Lower lobe of right lung (tissue), 2 donors: ENCODE measurements at regions not wholly inside any gene's neighbourhood (a gene's known extent, or its start where the extent isn't known, plus 50 kb on each side); places are given as distances from the start of the nearest gene placed in this dataset.
"Not testable (repeated sequence)": the region's sequence is repeated elsewhere in the genome, so short reads cannot be mapped to it uniquely, and the experiment has no call there.

Experiments
- ATAC-seq, 2 donors: fragments of 200-7000 bp; cut with Tn5 transposase; one replicate each; pipeline ENCODE4 v1.9.1; 2020 to 2022; ENCODE audit warnings: mild to moderate bottlenecking in 2 of 2, moderate library complexity in 2 of 2
- DNase-seq: peaks from one replicate; pipeline ENCODE4 v3.0.0-alpha.2; 2020
- H3K27ac ChIP-seq: fragments of 200-600 bp; one replicate; pipeline ENCODE4 v1.8.0; 2022
- H3K27me3 ChIP-seq: fragments of 200-600 bp; one replicate; pipeline ENCODE4 v1.8.0; 2022; ENCODE audit warnings: low read depth
- H3K36me3 ChIP-seq: fragments of 200-600 bp; one replicate; pipeline ENCODE4 v1.8.0; 2022; ENCODE audit warnings: mild to moderate bottlenecking
- H3K4me1 ChIP-seq: fragments of 200-600 bp; one replicate; pipeline ENCODE4 v1.8.0; 2022
- H3K4me3 ChIP-seq: fragments of 200-600 bp; one replicate; pipeline ENCODE4 v1.8.0; 2022; ENCODE audit warnings: mild to moderate bottlenecking
- H3K9me3 ChIP-seq: fragments of 200-600 bp; one replicate; pipeline ENCODE4 v1.8.0; 2022
- CTCF ChIP-seq: fragments of 200-600 bp; IDR thresholded peaks from one replicate; pipeline ENCODE4 v1.8.0; 2022; ENCODE audit warnings: antibody characterized with exemption, mild to moderate bottlenecking
- intact Hi-C: fragments of 100-400 bp; cut with DNase I; formaldehyde crosslinking; loops from one replicate; pipeline ENCODE4 v1.11.0; 2022
- donor health status: DM: no; HTN: yes; CAD: no; lungs with severe emphysema.

GRCh38 chr2:34724107-34724506 lies 1125.0 kb upstream of the FAM98A start:
- Histone ChIP-seq H3K9me3 (no peaks in the 10 kb centered on the region), H3K27ac (no peak overlapping the region), H3K27me3 (no peaks in the 10 kb centered on the region), H3K4me3 (no peak overlapping the region), H3K36me3 (no peaks in the 10 kb centered on the region), H3K4me1 (no peaks in the 10 kb centered on the region)
- intact Hi-C loops = no loop called here
- no peak for TF ChIP-seq CTCF
- DNase-seq (no peak), ATAC-seq (no peak)

GRCh38 chr2:34723683-34724082 lies 1124.6 kb upstream of the FAM98A start:
- Histone ChIP-seq H3K27ac (no peak overlapping the region), H3K9me3 (no peaks in the 10 kb centered on the region), H3K36me3 (no peaks in the 10 kb centered on the region), H3K4me3 (no peak overlapping the region), H3K4me1 (no peaks in the 10 kb centered on the region), H3K27me3 (no peaks in the 10 kb centered on the region)
- TF ChIP-seq CTCF = no peak
- DNase-seq = no peak
- intact Hi-C loops = no loop called here
- no peak for ATAC-seq

- H3K4me1 ChIP-seq = no peaks in the 10 kb centered on the region
- intact Hi-C loops = no loop called here
- TF ChIP-seq CTCF = no peak
- no peak for DNase-seq
- no peak for ATAC-seq
- no peak overlapping the region for H3K4me3 ChIP-seq
- no peaks in the 10 kb centered on the region for H3K36me3 ChIP-seq
- H3K27me3 ChIP-seq = no peaks in the 10 kb centered on the region
- no peaks in the 10 kb centered on the region for H3K9me3 ChIP-seq
- H3K27ac ChIP-seq = no peak overlapping the region
Measured at GRCh38 chr2:34719206-34719605, 1120.1 kb upstream of the FAM98A start.

- no peak for TF ChIP-seq CTCF
- ATAC-seq = no peak
- no peak overlapping the region for H3K27ac ChIP-seq
- DNase-seq = no peak
- intact Hi-C loops = no loop called here
- H3K4me3 ChIP-seq = no peak overlapping the region
- H3K4me1 ChIP-seq = no peaks in the 10 kb centered on the region
- no peaks in the 10 kb centered on the region for H3K27me3 ChIP-seq
- H3K36me3 ChIP-seq = no peaks in the 10 kb centered on the region
- H3K9me3 ChIP-seq = no peaks in the 10 kb centered on the region
Measured at GRCh38 chr2:34705551-34706247, 1106.6 kb upstream of the FAM98A start.

- Histone ChIP-seq H3K4me1 (no peaks in the 10 kb centered on the region), H3K27me3 (no peaks in the 10 kb centered on the region), H3K27ac (no peak overlapping the region), H3K4me3 (no peak overlapping the region), H3K9me3 (no peaks in the 10 kb centered on the region), H3K36me3 (no peaks in the 10 kb centered on the region)
- ATAC-seq (no peak), DNase-seq (no peak)
- no peak for TF ChIP-seq CTCF
- intact Hi-C loops = no loop called here
Measured at GRCh38 chr2:34703292-34703691, 1104.2 kb upstream of the FAM98A start.

- H3K4me3 ChIP-seq, H3K9me3 ChIP-seq, DNase-seq, H3K36me3 ChIP-seq, H3K4me1 ChIP-seq, H3K27me3 ChIP-seq, ATAC-seq, H3K27ac ChIP-seq, intact Hi-C loops: not testable (repeated sequence)
Measured at GRCh38 chr2:34702391-34702790, 1103.3 kb upstream of the FAM98A start.

- H3K27me3 ChIP-seq, H3K27ac ChIP-seq, H3K4me1 ChIP-seq, H3K4me3 ChIP-seq, H3K9me3 ChIP-seq, intact Hi-C loops, DNase-seq, H3K36me3 ChIP-seq, ATAC-seq: not testable (repeated sequence)
Measured at GRCh38 chr2:34677591-34677990, 1078.5 kb upstream of the FAM98A start.

- H3K4me1 ChIP-seq, DNase-seq, ATAC-seq, H3K36me3 ChIP-seq, H3K4me3 ChIP-seq, intact Hi-C loops, H3K27me3 ChIP-seq, H3K9me3 ChIP-seq, H3K27ac ChIP-seq: not testable (repeated sequence)
Measured at GRCh38 chr2:34677119-34677531, 1078.0 kb upstream of the FAM98A start.
